ENCODE measurements at regions not wholly inside any gene's neighbourhood (a gene's known extent, or its start where the extent isn't known, plus 50 kb on each side); places are given as distances from the start of the nearest gene placed in this dataset.
"Not testable (repeated sequence)": the region's sequence is repeated elsewhere in the genome, so short reads cannot be mapped to it uniquely, and the experiment has no call there.

DNA sequence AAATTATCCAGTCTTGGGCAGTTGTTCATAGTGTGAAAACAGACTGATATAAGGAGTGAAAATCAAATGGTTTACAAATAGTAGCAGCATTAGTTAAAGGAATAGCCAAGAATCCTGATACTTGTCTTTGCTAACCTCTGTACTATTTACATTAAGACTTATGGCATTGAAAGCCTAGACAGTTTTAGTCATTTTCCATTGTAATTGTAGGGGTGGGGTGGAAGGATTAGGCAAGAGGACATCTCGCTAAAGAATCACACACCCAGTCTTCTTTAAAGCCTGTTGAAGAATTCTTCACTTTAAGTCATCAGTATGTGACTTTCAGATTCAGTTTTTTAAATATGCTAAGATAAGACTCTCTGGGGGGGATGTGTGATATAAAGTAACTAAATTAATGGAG, 207.5 kb upstream of the PHACTR1 start:
- DNase-seq (ENCODE audit: low read depth, low spot score), result no peak

DNA sequence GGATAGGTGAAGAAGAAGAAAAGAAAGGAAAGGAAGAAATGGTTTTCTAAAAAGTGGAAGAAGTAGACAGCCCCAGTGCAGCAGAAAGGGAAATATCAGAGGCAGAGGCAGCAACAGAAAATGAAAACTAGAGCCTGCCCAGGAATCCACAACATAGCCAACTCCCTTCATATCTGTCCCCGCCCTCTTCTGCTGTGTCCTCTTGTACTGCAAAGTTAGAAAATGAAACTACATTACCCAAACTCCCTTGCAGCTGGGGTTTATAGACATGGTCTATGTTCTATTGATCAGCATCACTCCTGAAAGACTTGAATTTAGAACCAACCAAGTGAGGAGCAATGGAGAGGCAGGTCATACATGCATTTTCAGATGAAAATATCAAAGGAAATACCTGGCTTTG, 200.5 kb upstream of the PHACTR1 start:
- no peak for DNase-seq (ENCODE audit: low read depth, low spot score)

DNA sequence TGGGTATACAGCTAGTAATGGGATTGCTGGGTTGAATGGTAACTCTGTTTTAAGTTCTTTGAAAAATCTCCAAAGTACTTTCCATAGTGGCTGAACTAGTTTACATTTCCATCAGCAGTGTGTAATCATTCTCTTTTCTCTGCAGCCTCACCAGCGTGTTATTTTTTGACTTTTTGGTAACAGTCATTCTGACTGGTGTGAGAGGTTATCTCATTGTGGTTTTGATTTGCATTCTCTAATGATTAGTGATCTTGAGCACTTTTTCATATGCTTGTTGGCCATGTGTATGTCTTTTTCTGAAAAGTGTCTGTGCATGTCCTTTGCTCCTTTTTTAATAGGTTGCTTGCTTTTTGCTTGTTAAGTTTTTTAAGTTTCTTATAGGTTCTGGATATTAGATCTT, 194.2 kb upstream of the PHACTR1 start:
- no peak for DNase-seq (ENCODE audit: low read depth, low spot score)

DNA sequence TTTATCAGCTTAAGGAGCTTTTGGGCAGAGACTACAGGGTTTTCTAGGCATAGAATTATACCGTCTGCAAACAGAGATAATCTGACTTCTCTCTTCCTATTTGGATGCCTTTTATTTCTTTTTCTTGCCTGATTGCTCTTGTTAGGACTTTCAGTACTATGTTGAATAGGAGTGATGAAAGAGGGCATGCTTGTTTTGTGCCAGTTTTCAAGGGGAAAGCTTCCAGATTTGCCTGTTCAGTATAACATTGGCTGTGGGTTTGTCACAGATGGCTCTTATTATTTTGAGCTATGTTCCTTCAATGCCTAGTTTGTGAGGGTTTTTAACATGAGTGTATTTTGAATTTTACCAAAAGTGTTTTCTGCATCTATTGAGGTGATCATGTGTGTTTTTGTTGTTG, 192.8 kb upstream of the PHACTR1 start:
- DNase-seq (ENCODE audit: low read depth, low spot score), result no peak

DNA sequence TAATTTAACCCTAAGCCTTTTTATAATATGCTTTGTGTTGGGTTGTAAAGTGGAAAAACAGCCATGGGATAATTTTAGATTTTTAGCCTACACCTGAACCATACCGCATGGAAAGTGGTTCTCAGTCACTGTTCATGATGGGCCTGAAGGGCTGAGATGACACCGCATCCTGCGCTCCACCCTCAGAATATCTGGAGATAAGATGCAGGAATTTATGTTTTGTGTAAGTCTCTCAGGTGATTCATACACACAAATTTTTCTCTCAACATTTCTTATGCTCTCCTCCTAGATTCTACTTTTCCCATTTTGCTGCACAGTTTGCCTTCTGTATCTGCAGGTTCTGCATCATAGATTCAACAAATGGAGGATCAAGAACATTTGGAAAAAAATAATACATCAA, 191.3 kb upstream of the PHACTR1 start:
- no peak for DNase-seq (ENCODE audit: low read depth, low spot score)

DNA sequence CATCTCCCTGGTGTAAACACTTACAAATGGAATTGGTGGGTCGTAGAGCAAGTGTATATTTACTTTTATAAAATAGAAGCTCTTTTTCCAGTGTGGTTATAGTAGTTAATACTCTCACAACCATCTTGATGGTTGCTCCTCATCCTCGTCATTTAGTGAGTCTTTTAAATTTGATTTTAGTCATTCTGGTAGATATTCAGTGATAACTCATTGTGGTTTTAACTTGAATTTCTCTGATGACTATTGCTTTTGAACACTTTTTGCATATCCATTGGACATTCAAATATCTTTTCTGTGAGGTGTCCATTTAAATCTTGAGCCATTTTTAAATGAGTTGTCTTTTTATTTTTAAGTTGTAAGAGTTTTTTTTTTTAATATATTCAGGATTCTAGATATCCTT, 189.2 kb upstream of the PHACTR1 start:
- no peak for DNase-seq (ENCODE audit: low read depth, low spot score)

DNA sequence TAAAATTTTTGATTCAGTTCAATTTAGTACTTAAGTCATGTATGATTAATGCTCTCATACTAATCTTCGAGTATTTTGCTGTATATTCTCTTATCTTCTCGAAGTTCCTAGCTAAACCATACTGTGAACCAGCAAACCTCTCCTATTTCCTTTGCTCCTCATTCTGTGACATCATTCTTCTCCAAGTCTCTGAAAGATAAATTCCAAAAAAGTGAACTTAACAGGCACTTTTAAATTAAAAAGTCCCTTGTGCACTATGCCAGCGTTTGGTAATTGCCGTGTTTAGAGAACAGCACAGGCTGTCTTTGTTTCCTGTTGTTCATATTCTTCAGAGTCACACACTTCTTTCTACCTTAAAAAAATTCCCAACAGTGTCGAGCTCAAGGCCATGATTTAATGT, 188.4 kb upstream of the PHACTR1 start:
- no peak for DNase-seq (ENCODE audit: low read depth, low spot score)

DNA sequence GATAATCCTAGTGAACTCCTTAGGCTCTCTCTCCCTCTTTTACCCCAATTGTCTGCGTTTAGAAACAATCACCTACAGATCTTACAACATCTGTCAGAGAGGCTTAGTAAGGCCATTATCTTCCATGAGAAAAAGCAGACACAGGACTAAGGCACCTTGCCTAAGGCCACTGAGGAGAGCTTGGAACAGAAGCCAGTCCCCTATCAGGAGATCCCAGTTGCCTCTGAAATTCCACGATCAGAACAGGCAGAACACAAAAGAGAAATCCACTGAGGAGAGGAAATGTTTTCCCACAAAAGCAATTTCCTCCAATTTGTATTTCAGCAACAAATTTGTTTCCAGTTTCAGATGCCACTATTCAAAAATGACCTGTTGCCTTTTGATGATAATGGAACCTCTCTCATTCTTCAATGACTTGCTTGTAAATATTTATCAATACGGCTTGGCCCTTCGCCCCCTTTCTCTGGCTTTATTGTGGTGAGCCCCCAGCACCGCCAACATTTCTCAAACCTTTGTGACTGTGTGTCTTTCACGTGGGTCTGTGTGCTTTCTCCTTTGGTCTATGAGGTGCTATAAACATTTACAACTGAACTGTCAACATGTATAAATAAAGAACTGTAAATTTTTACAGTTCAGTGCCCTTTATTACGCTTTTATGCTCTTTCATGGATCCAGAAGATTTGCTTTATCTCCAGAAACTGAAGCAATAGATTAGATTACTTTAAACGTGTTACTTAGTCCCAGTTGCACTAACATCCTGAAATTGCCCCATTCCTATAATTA, 187.8 kb upstream of the PHACTR1 start:
- DNase-seq (ENCODE audit: low read depth, low spot score), result no peak

DNA sequence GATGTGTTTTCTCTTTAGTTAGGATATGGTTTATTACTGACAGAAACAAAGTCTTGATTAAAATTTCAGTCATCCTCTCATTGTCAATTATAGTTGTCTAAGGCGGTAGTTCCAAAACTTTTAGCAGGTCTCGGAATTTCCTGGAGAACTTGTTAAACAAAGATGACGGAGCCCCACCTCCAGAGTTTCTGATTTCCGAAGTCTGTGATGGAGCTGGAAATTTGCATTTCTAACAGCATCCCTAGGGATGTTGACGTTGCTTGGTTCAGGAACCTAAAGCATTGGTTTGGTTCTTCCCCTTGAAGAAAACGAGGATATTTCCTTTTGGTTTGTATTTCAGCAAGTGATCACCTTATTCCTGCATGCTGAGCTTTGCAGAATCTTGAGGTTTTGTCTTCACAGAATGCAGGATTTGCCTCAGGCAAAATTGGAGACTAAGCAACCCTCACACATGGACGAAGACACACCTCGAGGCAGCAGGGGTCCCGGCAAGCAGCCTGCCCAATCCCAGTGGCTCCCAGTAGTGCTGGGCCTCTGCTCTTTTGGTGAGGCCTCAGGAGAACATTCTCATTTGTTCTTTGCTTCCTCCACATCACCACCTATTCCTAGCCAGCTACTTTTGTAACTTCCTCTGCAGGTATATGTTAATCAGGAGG, 187.1 kb upstream of the PHACTR1 start:
- no peak for DNase-seq (ENCODE audit: low read depth, low spot score)

DNA sequence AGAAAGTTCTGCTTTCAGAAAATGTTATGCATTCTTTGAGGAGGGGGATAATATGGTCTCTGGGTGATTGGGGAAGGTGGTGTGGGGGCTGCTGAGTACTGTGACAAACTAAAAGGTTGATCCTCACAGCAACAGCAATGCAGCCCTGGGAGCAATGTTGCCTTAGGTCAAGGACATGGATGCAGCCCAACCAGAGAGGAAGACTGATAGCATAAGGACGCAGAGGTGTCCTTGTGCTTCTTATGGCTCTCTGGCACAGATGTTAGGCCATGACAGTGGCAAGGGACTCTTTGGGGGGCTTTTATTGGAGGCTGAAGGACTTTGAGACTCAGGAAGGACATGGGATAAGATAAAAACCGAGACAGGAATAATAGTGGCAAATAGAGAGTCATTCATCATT, 186.2 kb upstream of the PHACTR1 start:
- DNase-seq (ENCODE audit: low read depth, low spot score), result no peak

DNA sequence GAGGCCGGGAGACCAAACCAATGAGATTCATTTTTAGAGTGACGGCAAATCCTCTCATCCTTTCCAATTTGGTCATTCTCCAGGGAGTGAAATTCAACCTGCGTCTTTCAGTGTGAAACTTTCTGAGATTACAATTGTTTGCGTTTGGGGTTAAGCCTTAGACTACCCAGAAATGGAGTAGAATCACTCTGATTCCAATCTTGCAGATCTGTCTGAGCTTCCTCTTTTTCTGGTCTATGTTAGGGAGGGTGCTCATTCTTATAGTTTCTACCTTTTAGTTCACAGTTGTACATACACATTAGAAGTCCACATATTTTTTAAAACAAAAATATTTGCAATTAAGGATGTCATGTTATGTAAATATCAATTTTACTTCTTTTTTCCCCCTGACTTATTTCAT, 183.0 kb upstream of the PHACTR1 start:
- DNase-seq (ENCODE audit: low read depth, low spot score), result no peak

DNA sequence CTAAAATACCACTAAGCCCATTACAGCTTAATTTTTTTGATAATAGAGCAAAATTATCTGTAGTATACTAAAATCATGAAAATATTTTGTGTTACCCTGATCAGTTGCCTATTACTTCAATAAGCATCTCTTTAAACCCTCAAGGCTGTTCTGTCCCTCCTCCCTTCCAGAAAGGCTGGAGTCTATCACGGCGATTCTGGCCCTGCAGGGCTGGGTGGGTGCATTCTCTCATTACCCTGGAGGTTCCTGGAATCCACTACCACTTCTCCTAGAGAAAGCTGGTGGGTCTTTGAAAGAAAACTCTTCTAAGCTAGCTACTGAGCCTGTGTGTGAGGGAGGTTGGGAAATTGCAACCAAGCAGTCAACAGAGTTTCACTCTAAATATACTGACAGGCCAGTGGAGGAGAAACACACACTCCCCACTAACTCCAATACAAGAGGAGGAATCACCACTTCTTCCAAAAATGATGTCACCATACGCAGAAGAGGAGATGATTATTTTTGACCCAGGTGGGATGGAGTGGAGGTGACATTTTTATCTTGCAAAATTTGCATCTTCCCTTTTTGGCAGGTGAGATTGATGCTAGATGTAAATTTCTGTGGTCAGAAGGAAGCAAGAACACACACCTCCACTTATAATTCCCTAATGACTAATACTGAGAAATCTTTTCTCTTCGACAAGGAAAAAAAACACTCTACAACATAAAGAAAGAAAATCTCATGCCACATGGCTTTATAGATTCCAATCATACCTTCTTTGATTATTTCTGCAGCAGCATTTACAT, 182.3 kb upstream of the PHACTR1 start:
- no peak for DNase-seq (ENCODE audit: low read depth, low spot score)

DNA sequence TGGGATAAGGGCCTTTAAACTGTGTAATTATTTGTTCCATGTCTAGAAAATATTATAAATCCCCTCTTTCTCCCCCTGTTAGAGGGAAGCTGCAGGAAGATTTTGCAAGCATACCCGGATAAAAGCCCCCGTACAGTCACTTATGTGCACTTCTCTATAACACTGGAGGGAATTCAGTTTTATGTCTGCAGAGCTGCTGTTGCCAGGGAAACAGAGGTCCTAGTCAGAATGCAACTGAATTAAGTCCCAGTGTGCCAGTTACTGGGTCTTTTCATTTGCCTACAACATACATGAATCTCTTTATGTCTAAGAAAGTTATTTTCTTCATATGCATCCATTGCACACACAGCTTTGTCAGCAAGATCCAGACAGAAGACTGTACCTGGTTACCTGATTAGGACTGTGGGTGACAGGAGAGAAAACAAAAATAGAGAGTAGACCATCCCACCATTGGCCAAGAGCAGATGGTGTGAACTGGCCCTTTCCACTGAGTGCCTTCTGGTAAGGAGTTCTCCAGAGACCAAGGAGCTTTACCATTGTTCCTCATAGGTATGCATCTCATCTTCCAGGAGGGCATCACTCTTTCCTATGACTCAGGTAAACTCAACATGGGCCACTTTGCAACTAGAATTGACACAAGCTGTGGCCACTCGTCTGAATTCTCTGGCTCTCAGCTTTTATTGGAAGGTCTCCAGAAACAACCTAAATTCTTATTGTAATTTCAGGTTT, 180.8 kb upstream of the PHACTR1 start:
- no peak for DNase-seq (ENCODE audit: low read depth, low spot score)

DNA sequence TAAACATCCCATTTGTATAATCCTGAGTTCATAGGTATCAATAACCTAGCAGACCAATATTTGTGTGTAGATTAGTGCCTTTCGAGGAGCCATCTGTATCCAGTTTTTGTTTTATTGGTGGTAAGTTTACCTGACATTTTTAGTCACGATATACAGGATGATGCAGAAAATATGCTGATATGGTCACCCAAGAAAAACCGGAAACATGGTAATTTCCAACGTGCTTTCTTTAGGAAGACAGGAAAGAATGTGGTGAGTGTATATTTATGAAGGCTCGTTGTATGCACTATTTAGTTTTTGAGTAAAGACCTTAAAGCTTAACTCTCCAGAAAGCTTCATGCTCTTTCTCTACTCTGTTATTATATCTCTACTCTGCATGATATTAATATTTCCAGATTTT, 180.2 kb upstream of the PHACTR1 start:
- DNase-seq (ENCODE audit: low read depth, low spot score), result no peak

DNA sequence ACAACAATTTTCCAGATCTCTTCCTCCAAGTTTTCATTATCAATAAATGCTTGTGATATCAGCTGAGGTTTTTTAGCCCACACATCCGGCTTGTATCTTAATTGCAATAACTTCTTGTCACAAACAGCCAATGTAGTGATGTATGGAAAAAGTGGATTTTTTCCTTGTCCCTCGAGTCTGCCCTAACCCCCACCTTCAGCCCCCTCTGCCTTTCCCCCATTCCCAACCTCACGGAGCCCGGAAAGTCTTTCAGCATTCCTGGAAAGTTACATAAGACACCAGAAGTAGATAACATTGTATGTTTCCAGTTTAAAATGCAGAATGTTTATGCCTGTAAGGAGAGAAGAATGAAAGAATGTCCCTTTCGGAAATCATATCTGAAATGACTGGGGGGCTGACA, 179.2 kb upstream of the PHACTR1 start:
- DNase-seq (ENCODE audit: low read depth, low spot score), result no peak

DNA sequence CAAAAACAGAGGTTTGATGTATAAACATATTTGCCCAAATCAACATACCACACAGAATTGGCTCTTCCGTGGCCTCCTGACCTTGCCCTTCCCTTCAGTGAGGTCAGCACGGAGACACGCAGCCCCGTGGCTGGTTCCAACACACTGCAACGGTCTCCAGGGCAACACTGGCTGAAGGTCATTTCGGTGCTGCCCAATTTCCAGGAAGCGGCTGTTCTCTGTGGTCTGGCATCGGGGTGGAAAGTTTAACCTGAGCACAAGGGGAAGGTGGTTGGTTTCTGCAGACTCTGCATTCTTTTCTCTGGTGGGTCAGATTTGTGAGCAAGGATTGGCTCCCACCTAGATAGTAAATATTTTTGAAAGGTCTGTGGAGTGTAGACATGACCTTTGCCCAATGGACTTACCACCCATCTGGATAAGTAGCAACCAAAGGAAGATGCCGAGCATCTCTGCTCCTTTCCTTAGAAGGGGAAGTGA, 177.6 kb upstream of the PHACTR1 start:
- no peak for DNase-seq (ENCODE audit: low read depth, low spot score)

DNA sequence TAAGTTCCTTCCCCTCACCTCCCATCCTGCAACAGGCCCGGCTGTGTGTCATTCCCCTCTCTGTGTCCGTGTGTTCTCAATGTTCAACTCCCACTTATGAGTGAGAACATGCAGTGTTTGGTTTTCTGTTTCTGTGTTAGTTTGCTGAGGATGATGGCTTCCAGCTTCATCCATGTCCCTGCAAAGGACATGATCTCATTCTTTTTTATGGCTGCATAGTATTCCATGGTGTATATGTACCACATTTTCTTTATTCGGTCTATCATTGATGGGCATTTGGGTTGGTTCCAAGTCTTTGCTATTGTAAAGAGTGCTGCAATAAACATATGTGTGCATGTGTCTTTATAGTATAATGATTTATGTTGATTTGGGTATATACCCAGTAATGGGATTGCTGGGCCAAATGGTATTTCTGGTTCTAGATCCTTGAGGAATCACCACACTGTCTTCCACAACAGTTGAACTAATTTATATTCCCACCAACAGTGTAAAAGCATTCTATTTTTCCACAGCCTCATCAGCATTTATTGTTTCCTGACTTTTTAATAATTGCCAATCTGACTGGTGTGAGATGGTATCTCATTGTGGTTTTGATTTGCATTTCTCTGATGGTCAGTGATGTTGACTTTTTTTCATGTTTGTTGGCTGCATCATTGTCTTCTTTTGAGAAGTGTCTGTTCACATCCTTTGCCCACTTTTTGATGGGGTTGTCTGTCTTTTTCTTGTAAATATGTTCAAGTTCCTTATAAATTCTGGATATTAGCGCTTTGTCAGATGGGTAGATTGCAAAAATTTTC, 174.1 kb upstream of the PHACTR1 start:
- DNase-seq (ENCODE audit: low read depth, low spot score), result not testable (repeated sequence)

DNA sequence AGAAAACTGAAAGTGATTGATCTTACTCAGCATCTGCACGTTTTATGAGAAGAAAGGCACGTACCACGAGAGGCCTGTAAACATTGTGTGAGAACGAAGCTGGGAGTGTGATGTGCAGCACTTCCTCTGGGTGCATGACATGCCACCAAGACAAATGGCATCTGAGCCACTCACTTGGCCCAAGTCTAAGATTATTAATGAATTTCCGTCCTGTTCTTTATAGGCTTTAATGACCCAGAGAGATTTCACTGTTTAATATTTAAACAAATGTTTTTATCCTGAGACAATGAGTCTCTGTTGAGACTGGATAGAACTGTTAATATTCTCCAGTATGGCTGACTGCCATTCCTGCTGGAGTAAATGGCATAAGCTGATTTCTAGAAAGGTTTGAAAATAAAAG, 172.6 kb upstream of the PHACTR1 start:
- DNase-seq (ENCODE audit: low read depth, low spot score), result no peak

DNA sequence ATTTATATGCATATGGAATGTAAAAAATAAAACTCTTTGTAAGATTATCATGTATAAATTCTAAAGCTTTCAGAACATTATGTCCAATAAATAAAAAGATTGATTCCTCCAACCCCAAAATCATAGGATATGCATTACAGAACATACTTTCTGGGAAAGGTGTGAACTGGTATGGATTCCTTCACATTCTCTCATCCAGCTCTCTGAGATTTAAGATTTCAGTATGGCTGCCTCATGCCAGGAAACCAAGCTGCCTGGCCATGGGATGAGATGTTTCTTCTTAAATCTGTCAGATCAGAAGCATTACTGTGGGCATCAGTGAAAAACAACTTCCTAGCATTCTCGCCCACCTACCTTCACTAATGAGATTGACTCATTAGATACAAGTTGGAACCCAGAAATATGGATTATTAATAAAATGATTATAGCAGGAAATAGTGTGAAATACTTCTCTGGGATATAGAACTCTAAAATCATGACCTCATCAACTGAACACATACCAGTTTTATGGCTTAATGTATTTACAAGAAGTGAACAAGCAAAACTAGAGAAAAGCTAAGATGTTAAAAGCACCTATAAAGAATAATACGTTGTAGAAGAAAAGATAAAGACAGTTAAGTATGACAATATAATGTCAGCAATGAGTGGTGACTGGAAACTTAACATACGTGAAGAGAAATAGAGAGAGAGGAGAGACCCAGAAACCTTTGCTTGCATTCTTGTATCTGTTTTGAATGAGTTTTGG, 171.6 kb upstream of the PHACTR1 start:
- DNase-seq (ENCODE audit: low read depth, low spot score), result no peak

DNA sequence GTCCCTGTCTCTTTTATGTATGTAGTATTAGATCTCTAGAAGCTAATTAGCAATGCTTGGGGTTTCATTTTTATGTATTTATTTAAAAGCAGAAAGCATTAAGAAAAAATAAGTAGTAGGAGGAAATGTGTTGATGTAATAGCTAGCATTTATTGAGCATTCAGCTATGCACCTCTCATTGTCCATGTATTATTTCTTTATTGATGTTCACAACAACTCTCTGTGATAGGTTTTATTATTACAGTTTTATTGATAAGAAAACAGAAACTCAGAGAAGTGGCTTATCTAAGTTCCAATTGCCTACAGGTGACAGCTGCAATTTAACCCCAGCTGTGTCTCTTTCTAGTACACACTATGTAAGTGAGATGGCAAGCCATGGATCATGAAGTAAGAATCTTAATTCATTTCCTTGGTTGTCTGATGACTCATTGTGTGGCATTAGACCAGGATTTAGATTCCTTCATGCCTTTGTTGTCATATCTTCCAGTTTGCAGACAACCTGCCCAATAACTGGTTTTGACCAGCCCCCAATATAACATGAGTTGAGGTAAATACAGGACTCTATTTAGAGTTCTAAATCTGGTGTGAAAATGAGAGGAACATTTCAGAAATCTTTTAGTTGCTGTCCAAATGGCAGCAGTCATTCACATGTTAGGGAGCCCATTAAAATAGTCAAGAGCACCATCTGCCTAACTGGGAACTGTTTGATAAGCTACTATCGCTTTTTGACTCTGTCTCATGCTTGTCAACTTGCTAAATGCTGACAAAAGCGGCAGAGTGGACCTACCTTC, 170.8 kb upstream of the PHACTR1 start:
- no peak for DNase-seq (ENCODE audit: low read depth, low spot score)
